ENCODE measurements at regions not wholly inside any gene's neighbourhood (a gene's known extent, or its start where the extent isn't known, plus 50 kb on each side); places are given as distances from the start of the nearest gene placed in this dataset.
"Not testable (repeated sequence)": the region's sequence is repeated elsewhere in the genome, so short reads cannot be mapped to it uniquely, and the experiment has no call there.

DNA sequence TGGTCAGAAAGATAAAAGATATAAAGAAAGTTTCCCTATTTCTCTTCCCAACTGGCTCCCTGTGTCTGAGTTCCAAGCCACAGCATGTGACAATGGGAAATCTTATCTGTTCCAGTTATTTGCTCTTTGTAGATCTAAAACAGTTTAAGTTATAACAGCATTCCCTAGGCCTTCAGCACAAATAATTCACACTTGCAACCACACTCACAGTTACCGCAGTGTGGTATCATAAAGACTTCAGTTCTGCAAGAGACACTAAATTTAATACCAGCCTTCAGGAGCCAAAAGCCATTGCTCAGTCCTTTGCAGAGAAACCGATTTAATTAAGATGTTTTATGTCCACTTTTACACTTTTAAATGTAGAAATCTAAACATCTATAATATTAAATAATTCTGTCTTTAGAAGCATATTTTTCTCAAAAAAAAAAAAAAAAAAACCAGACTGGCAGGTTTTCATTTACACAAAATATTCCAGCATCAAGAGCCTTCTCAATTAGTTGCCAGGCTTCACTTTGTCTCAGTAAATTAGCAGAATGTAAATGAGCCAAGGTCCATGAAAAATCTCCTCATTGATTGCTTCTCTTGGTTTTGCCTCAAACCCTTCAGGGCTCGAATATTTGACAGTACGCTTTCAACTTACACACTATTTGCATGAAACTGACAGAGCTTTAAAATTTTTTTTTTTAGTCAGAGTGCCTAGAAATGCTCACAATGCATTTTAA is 300.0 kb upstream of the DDI1 start:
- DNase-seq = no peak

DNA sequence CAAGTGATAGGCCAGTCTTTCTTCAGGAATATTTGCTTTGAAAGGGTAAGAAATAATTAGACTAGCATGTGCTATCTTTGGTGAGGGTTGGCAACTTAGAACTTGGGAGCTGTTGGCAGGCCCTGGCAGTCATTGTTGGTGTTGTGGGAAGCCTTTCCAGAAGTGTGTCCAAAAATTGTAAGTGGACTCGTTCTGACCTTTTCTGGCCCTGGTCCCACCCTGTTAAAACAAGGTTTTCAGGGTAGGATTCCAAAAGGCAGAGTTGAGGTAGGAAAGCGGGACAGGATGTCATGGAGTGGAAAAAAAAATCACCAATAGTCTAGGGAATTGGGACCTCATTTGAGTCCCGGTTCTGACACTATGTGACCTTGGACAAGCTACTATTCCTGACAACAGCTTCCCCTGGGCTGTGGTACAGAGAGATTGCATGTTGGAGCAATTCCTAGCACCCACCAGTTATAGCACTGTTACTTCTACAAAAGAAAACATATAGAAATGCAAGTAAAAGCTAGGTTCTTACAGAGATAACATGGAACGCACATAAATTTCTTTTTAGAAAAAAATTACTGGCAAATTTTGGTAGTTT is 299.3 kb upstream of the DDI1 start:
- DNase-seq = no peak

DNA sequence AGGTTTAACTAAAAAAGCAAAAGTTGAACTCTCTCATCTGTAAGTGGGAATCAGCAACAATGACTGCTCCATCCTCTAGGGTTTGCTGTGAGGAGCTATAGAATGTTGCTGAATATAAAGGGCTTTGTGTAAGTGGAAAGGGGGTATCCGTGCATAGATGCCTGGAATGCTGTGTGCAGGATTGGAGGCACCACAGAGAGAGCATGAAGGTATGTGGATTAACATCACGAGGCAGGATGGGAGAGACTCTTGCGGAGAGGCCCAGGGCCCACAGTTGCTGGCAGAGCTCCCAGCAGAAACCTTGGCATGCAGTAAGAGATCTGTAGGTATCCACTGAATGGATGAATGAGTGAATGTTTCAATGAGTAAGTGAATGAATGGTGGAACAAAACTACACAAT is 298.7 kb upstream of the DDI1 start:
- no peak for DNase-seq

DNA sequence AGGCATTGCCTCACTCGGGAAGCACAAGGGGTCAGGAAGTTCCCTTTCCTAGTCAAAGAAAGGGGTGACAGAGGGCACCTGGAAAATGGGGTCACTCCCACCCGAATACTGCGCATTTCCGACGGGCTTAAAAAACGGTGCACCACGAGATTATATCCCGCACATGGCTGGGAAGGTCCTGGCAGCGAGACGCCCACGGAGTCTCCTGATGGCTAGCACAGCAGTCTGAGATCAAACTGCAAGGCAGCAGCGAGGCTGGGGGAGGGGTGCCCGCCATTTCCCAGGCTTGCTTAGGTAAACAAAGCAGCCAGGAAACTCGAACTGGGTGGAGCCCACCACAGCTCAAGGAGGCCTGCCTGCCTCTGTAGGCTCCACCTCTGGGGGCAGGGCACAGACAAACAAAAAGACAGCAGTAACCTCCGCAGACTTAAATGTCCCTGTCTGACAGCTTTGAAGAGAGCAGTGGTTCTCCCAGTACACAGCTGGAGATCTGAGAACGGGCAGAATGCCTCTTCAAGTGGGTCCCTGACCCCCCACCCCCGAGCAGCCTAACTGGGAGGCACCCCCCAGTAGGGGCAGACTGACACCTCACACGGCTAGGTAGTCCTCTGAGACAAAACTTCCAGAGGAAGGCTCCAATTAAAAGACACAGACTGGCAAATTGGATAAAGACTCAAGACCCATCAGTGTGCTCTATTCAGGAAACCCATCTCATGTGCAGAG is 297.2 kb upstream of the DDI1 start:
- not testable (repeated sequence) for DNase-seq

DNA sequence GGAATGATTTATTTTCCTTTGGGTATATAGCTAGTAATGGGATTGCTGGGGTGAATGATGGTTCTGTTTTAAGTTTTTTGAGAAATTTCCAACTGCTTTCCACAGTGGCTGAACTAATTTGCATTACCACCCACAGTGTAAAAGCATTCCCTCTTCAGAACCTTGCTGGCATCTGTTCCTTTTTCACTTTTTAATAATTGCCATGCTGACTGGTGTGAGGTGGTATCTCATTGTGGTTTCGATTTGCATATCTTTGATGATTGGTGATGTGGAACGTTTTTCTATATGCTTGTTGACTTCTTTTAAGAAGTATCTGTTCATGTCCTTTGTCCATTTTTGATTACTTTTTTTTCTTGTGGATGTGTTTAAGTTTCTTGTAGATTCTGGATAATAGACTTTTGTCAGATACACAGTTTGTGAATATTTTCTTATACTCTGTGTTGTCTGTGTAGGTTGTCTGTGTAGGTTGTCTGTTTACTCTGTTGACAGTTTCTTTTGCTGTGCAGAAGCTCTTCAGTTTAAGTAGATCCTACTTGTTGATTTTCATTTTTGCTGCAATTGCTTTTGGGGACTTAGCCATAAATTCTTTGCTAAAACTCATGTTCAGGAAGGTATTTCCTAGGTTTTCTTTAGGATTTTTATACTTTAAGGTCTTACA is 291.8 kb upstream of the DDI1 start:
- no peak for DNase-seq

DNA sequence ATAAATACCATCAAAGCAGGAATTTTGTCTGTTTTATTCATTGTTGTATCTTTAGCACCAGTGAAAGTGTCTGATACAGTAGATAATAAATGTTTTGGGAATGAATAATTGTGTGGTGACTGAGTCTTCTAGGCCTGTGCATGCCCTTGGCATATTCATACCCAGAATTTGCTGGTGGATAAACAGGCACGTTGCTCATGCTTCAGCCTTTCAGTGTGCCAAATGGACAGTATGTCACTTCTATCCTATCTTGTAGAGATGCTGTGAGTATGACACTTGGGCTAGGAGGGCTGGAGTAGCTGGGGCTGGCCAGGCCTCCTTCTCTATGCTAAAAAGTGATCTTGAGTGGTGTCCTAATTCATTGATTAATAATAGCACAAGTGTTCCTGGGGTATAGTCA is 287.3 kb upstream of the DDI1 start:
- DNase-seq = no peak

DNA sequence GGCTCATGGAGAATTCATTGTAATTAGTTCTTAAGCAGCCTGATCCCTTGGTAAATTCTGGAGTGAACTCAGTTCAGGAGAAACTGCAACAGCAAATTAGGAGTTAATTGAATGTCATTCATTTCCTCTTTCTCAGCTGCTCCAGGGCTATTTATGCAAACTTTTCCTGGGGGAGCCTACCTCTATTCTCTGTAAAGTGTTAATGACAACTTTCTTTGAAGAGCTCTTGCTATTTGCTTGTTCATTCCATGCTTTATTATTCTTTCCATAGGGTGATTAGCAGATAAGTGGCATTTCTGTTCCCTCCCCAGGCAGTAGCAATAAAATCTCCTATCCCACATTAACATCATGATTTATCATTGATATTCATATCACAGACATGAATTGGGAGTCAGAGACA is 267.6 kb upstream of the DDI1 start:
- no peak for DNase-seq

DNA sequence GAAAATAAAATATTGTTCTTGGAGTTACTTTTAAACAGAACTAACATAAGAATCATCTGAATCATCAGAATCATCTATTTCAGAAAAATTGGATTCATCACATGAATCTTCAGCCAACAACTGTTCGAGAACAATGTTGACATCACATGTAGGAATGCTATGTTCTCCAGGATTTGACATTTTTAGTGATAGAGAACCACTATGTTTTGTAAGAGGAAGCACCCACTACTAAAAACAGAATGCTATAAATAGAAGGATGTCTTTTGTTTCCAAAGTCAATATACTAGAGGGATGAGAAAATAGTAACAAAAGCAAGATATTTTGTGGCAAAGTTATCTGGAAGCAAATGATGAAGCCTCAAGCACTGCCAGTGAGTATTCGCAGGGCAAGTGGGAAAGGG is 263.4 kb upstream of the DDI1 start:
- no peak for DNase-seq

DNA sequence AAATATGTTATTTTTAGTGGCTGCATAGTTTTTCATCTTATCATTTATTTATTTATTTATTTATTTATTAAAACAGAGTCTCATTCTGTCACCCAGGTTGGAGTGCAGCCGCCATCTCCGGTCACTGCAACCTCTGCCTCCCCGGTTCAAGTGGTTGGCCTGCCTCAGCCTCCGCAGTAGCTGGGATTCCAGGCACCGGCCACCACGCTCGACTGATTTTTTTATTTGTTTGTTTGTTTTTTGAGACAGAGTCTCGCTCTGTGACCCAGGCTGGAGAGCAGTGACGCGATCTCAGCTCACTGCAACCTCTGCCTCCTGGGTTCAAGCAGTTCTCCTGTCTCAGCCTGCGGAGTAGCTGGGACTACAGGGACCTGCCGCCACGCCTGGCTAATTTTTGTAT is 262.9 kb upstream of the DDI1 start:
- DNase-seq = no peak

DNA sequence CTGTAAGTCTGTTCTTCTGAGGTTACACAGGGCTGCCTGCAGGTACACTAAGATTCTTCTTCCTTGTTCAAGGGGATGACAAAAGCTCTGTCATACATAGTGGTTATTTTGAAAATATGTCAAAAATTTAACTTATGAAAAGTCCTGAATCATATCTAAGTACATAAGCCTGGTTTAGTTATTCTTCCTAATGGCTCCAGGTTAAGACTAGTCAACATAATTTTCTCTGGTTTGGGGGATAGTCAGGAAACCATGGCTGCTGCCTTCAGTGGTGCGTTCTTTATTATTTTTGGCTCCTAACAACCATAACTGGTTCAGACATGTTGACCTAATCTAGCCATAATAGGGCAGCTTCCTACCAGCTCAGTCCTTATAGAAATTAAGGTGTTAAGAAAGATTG is 257.4 kb upstream of the DDI1 start:
- DNase-seq = no peak

DNA sequence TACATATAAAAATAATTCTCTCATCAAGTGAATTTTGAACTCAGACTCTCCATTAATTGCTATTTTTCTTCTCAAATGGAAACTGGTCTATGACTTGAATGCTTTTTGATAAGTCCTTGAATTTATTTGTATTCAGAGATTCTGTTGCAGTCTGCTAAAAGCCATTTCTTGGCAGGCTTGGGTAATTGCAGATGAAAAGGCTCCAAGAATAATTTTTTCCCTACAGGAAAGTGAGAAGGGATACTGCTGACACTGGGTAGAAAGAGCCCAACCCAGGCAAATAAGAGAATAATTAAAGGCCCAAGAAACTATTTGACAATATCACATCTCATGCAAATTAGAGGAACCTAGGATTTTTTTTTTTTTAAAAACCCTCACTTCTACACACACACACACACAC is 246.5 kb upstream of the DDI1 start:
- DNase-seq = no peak

DNA sequence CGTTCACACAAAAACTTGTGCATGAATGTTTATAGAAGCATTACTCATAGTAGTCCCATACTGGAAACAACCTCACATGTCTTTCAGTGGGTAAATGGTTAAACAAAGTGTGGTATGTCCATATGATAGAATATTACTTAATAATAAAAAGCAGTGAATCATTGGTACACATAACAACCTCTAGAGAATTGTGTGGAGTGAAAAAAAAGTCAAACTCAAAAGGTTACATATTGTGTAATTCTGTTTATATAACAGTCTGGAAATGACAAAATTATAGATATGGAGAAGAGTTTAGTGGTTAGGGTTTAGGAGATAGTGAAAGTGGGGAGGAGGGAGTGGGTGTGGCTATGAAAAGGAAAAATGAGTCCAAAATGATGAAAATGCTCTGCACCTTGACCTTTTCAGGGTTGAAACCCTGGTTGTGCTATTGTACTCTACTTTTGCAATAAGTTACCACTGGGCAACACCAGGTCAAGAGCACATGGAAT is 243.4 kb upstream of the DDI1 start:
- no peak for DNase-seq

DNA sequence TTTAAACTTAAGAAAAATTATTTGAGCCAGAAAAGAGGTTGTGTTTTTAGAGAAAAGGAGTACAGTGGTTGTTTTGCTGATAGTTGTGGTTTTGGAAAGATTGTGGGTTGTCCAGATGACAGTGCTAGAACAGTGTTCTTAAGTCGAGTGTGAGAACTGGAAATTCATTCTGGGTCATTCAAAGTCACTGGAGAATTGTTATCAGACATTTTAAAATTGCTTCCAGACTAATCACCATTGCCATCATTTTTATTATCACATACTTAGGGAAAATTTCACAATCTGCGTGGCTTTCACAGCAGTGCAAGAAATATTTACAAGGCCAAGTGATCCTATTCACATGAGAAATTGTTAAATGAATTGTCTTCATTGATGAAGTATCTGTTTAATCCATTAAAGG is 242.2 kb upstream of the DDI1 start:
- DNase-seq = no peak

DNA sequence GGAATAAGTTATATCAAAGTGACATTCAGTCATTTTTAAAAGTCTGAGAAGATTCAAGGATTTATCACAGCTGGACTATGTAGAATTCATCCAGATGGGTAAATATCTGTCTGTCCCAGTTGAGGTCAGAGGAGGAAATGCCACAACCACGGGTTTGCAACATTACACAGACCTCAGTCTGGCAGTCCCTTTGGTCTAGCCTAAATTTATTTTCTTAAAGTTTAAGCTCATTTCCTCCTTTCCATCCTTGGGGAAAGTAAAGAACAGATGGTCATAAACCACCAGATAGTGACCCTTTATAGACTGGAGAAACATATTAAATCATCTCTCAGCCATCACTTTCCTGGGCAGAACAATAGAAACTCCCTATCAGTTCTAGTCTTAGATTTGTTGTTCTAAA is 238.4 kb upstream of the DDI1 start:
- no peak for DNase-seq

DNA sequence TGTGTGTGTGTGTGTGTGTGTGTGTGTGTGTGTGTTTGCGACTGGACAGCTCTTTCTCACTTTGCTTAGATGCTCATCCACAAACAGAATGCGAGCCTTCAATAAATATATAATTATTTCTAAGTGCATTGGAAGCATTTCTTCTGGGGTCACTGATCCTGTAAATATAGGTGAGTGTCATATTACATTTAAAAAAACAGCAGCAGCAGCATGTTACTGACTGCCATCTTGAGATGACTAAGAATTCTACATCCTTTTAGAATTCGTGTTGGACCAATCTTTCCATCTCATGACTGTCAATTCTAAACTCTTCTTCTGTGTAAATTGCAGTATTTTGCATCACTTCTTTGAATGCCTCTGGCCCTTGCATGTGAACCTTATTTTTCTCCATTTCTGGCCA is 238.0 kb upstream of the DDI1 start:
- no peak for DNase-seq

DNA sequence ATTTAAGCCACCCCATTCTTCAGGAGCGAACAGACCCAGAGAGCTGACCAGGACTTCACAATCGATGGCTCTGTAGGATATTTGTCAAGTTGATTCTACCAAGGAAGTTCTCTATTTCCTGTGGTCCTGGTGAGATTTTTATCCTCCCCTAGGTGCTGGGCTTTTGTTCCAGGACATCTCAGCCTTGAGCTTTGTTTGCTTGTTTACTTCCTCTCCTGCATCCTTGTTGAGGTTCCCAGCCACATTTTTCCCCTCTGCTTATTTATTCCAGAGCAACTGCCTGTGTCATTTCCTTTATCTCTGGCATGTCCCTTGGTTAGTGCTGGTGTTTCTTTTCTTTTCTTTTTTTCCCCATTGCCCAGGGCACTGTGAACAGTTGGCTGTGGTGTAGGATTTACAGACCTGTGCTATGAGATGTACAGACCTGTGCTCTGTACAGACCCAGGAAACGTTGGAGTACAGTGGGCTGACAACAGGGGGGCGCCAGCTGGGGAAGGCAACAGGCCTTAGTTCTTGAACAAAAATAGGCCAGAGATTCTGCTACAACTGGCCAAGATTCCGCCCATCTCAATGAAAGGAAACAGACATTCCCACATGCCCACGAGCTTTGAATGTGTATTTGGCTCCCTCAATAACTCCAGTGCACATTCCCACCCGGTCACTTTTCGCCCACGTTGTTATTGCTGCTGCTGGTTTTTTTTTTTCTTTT is 235.9 kb upstream of the DDI1 start:
- no peak for DNase-seq

DNA sequence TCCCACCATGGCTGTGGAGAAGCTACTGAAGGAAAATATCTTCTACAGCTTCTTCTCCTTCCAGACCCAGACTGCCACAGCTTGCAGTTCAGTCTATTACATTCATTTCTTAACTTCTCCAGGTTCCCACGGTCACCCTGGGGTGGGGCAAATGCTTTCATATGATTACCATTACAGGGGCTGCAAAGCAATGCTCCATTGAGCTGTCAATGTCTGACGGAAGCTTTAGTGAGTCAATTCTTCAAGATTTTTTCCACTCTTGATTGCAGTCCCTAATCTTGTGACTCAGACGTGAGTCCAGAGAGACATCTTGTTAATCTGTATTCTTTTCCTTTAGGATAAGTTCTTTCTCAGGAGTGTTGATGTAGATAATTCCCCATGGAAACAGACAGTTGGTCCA is 233.4 kb upstream of the DDI1 start:
- DNase-seq = no peak

DNA sequence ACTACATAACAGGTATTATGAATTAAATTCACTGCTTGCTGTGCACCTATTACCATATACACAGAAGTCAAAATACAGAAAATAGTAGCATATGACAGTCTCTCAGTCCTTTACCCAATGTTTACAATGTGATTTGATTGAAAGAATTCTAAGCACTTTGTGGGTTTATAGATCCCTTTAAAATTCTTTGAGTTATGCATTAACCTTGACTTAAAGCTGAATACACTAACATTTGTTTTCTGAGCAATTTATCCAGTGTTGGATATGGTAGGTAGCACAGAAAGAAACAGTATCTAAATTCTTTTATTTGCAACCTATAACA is 230.8 kb upstream of the DDI1 start:
- DNase-seq = no peak

DNA sequence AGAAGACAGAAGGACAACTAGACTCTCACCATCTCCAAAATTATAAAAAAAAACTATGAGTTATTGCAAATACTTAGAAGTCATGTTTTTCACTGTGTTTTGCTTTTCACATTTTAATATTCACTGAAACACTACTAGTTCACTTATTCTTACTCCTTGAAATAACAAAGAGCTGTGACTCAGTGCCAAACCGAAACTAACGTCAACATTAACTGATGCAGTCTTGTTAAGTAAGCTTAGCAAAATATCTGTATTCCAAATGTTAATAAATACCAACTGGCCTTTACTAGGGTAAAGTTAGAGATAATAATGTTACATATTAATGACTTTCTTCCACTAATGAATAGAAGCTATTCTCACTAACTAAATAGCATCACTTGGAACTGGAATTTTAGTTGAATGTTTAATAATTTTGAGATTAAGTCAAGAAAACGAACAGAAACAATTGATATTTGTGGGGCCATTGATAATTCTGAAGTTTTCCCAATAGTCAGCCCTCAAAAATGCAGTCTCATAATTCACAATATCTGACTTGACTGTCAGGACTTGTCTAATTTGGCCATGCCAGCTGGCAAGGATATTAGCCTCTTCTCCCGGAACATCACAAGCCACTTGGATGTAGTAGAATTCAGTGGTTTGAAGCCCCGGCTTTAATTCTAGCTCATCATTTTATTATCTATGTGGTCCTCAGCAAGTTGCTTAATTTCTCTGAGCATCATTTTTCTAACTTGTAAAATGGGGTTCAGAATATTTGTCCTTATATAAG is 230.1 kb upstream of the DDI1 start:
- no peak for DNase-seq

DNA sequence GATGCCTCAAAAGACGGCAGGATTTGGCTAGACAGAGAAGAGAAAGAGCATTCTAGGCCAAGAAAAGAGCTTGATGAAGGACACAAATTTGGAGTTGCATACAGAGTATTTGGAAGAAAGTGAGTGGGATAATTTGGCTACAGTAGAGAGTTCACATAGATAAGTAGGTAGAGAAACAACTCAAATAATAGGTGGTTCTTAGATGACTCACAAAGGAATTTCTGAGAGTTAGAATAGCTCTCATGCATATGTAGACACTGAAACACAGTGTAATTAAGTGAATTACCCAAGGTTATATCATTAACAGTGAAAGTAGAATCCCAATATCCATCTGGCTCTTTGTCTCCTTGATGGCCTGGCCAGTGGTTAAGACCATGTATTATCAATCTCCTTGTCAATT is 228.6 kb upstream of the DDI1 start:
- no peak for DNase-seq

DNA sequence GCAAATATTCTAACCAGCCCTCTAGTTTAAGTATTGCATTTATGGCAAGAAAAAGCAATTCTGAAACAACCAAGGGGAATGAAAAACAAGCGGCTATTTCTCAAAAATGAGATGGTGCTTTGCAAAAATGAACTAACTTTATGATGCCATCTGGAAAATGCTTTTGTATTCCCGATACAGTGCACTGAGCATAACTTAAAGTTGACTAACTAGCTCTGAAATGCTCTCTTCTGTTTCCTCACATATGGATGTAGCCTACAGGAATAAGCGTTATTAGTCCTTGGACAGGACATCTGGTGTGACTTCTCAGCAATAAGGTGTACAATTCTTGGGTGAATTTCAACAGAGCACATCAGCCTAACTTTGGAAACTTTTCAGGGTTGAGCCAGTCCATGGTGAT is 228.2 kb upstream of the DDI1 start:
- no peak for DNase-seq

DNA sequence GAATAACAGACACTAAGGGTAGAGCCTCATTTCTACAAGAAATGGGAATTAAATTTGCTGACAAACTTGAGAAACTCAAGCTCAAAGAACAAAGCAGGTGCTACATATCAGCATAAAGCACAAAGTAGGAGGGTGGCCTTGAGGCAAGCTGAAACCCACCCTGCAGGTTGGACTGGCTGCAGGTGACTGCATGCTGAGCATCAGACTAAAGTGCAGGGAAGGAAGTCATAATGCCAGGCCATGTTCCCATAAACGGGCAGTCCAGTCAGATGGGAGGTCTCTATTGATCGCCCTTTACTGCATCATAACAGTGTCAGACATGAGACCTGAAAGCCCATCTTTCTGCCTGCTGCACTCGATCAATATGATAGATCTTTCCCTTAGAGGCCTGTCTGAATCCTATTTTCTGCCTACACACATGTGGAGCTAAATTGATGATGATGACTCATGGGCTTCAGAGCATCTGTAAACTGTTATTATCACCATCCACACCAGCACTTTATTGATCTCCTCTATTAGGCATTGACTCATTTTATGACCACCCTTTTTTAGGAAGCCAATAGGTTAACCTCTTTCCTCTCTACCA is 224.5 kb upstream of the DDI1 start:
- no peak for DNase-seq
